ENCODE measurements at regions not wholly inside any gene's neighbourhood (a gene's known extent, or its start where the extent isn't known, plus 50 kb on each side); places are given as distances from the start of the nearest gene placed in this dataset.

DNA sequence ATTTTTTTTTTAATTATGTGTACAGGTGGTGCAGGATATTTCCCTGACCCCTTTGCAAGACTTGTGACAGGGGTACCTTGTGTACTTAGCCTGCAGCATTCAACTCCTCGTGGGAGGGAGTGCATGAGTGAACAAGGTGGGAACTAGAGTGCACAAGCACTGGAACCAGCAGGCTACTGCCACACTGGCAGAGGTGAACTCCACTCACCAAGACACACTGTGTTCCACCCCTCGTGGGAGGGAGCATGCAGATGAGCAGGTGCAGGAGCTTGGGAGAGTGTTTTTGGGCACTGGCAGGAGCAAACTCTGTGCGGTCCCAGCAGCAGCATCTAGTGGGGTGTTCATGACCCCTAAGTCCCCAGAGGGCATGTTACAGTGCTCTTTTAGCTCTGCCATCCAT is 282.7 kb upstream of the PLET1 start:
- no peak overlapping the region for H3K4me3 ChIP-seq (ENCODE audit: low read length)
- no peak for DNase-seq (ENCODE audit: low read depth)
- TF ChIP-seq, protein P1, sequence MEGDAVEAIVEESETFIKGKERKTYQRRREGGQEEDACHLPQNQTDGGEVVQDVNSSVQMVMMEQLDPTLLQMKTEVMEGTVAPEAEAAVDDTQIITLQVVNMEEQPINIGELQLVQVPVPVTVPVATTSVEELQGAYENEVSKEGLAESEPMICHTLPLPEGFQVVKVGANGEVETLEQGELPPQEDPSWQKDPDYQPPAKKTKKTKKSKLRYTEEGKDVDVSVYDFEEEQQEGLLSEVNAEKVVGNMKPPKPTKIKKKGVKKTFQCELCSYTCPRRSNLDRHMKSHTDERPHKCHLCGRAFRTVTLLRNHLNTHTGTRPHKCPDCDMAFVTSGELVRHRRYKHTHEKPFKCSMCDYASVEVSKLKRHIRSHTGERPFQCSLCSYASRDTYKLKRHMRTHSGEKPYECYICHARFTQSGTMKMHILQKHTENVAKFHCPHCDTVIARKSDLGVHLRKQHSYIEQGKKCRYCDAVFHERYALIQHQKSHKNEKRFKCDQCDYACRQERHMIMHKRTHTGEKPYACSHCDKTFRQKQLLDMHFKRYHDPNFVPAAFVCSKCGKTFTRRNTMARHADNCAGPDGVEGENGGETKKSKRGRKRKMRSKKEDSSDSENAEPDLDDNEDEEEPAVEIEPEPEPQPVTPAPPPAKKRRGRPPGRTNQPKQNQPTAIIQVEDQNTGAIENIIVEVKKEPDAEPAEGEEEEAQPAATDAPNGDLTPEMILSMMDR (conservative IDR thresholded peaks at IDR 0.05; ENCODE audit: low read length) = no peak

DNA sequence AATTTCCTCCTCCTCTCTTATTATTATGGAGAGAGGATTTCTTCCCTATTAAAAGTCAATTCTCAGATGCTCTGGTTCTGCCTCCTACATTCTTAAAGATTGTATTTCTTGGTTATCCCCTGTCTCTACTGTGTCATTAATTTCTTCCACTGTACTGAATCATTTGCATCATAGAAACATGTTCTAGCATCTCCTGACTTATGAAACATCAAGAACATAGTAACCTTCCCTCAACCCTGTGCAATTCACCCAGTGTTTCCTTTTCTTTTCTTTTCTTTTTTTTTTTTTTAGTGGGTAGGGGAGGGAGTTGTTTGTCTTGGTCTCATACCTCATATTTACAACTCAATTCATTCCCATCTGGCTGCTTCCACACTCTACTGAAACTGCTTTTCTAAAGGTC is 288.0 kb upstream of the PLET1 start:
- H3K4me3 ChIP-seq (ENCODE audit: low read length) = no peak overlapping the region
- TF ChIP-seq, protein P1 (conservative IDR thresholded peaks at IDR 0.05; ENCODE audit: low read length) = no peak

DNA sequence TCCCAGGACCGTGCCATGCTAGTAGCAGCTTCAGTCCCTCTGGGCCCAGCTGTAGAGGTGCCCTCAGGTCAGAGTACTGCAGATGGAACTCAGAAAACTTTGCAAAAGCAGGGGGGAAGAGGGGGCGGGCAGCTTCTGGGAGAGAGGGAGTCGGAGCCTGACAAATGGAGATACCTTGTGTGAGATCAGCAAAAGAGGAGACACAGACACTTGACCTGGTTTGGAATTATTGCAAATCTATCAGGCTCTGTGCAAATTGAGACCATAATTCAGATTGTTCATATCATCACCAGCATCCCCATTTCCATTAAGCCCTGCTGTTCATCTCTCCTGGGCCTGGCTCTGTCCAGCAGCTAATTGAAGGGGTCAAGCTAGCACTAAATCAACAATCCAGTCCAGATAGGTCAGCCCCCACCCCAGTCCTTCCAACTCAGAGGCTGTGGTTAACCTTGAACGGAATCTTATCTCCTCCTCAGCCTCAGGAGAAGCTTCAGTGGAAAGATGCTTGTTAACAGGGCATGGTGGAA is 292.6 kb upstream of the PLET1 start:
- no peak for DNase-seq (ENCODE audit: low read depth)
- TF ChIP-seq, protein P1 (conservative IDR thresholded peaks at IDR 0.05; ENCODE audit: low read length) = no peak
- no peak overlapping the region for H3K4me3 ChIP-seq (ENCODE audit: low read length)

More for the DNA sequence above, 288.0 kb upstream of the PLET1 start:
- no peak for DNase-seq (ENCODE audit: low read depth)

DNA sequence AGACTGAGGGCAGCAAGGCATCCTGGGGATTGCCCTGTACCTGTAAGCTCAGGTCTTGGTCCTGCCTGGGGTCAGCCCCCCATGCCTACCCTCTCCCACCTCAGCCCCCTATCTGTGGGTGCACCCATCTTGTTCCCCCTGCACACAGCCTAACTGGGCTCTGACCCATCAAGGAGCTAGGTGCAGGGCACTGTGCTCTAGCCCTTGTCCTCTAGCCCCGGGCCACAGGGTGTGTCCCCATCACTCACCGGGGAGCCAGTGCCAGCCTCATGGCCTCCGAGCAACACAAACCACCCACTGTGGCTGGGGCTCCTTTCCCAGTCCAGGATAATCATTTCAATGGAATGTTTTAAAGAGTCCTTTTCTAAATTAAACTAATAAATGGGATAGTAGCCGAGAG is 293.9 kb upstream of the PLET1 start:
- TF ChIP-seq, protein P1 (conservative IDR thresholded peaks at IDR 0.05; ENCODE audit: low read length) = no peak
- H3K4me3 ChIP-seq (ENCODE audit: low read length) = no peak overlapping the region
- DNase-seq (ENCODE audit: low read depth) = no peak

DNA sequence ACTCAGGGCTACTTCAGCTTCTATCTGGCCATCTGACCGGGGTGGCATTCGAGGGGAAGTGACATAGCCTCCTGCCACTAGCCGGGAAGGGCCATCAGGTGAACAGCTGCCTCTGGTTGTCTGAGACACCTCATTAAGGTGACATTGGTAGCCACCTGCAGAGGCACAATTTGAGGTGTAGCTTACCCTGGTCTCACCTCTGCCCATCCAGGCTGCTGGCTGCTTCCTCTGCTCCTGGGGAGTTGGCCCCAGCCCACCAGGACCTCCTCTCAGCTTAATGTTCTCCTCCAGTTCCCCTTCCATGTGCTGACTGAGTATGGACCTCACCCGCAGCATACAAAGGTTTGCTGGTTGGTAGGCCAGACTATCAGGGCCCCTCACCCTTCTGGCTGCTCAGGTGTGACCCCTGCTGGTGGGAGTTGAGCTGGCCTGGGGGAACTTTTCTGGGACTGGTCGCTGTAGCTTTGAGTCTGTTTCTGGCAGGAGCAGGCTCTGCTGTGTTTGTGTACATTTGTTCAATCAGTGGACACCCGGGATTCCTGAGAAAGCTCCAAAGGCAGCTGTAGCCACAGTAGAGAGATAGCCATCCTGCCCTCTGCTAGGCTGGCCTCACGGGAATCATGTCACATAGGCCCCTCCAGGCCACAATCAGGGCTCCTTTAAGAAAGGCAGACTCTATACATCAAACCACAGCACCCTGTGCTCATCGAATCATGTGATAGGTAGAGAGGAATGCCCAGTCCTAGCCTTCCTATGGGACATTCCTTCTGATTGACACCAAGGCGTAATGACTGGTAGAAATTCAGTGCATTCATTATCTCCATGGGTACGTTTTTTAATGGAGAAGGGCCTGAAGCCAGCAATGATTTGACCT is 295.1 kb upstream of the PLET1 start:
- peak; percentile 27 for DNase-seq (ENCODE audit: low read depth)
- TF ChIP-seq, protein P1 (conservative IDR thresholded peaks at IDR 0.05; ENCODE audit: low read length) = peak; percentile 76
- no peak overlapping the region for H3K4me3 ChIP-seq (ENCODE audit: low read length)

DNA sequence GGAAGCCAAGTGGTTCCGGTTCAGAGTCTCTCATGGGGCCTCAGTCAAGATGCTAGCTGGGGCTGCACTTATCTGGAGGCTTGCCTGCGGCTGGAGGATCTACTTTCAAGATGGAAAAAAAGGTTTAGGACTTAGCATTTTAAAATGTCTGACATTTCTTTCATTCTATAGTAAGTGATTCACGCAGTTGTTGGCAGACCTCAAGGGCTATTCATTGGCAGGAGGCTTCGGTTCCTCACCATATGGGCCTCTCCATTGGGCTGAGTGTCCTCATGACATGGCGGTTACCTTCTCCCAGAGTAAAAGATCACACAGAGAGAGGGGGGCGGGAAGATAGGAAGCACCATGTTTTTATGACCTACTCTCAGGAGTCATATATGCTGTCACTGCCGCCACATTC is 298.0 kb upstream of the PLET1 start:
- TF ChIP-seq, protein P1 (conservative IDR thresholded peaks at IDR 0.05; ENCODE audit: low read length) = no peak
- peak; percentile 17 for DNase-seq (ENCODE audit: low read depth)
- no peak overlapping the region for H3K4me3 ChIP-seq (ENCODE audit: low read length)

DNA sequence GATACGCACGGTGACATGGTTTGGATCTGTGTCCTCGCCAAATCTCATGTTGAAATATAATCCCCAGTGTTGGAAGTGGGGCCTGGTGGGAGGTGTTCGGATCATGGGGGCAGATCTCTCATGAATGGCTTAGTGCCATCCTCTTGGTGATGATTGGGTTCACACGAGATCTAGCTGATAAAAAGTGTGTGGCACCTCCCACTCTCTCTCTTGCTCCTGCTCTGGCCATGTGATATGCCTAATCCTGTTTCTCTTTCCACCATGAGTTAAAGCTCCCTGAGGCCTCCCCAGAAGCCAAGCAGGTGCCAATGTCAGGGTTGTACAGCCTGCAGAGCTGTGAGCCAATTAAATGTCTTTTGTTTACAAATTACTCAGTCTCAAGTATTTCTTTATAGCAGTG is 303.1 kb upstream of the PLET1 start:
- no peak overlapping the region for H3K4me3 ChIP-seq (ENCODE audit: low read length)
- TF ChIP-seq, protein P1 (conservative IDR thresholded peaks at IDR 0.05; ENCODE audit: low read length) = no peak
- no peak for DNase-seq (ENCODE audit: low read depth)

Measured in AG10803 (cell line).